GM06990 (cell line): ENCODE measurements at regions not wholly inside any gene's neighbourhood (a gene's known extent, or its start where the extent isn't known, plus 50 kb on each side); places are given as distances from the start of the nearest gene placed in this dataset.

Source experiments
- DNase-seq: peaks from one replicate; pipeline ENCODE4 v3.0.0-alpha.2; 2011; ENCODE audit not compliant: insufficient read length; ENCODE audit errors: extremely low read depth
- H3K27me3 ChIP-seq: replicated peaks from 2 replicates; pipeline ENCODE4 v1.6.0; 2011; ENCODE audit warnings: low read length; ENCODE audit not compliant: control insufficient read depth, insufficient read depth
- H3K36me3 ChIP-seq: 2 replicates; pipeline ENCODE4 v1.5.1; 2011; ENCODE audit warnings: low read length; ENCODE audit not compliant: control insufficient read depth, insufficient read depth
- H3K4me3 ChIP-seq: replicated peaks from 2 replicates; pipeline ENCODE4 v1.5.1; 2011; ENCODE audit warnings: low read depth, mild to moderate bottlenecking, control low read depth, low read length
- TF ChIP-seq, protein P1 (sequence below): IDR thresholded peaks from 2 replicates; pipeline ENCODE4 v1.5.1; 2011; ENCODE audit warnings: low read length, control low read depth, mild to moderate bottlenecking, inconsistent platforms; ENCODE audit not compliant: insufficient read depth, poor library complexity, severe bottlenecking

DNA sequence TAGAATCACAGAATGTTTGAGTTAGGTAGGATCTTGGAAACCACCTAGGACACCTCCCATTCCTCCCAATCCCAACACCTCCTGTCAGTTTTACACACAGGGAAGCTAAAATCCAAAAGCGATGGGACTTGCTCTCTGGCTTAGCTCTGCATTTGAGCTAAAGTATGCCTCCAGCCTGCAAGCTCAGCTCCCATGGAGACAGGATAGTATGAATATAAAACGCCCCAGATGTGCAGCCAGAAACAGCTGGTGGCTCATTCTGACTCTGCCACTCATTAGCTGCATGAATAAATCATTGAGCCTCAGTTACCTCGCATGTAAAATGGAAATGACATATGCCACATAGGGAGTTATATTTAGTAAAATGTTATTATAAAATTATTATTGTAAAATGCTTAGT, 336.0 kb downstream of the SUCLA2 start:
- no peaks in the 10 kb centered on the region for H3K36me3 ChIP-seq
- DNase-seq: no peak

DNA sequence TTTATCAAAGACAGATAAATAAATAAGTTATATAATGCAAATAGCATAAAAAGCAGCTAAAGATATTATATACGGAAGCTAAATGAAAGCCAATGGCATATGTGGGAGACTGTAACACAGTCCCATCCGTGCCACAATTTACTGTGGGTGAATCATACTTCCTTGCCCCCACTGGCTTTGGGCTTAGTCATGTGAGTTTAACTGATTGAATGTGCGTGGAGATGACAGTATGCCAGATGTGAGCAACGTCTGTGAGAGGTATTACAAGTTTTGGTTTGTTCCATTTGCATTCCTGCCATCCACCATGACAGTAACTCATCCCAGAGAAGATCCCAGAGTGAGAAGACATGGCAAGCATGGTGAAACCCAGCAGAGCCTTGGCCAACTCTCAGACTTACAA, 340.0 kb downstream of the SUCLA2 start:
- TF ChIP-seq, protein P1, sequence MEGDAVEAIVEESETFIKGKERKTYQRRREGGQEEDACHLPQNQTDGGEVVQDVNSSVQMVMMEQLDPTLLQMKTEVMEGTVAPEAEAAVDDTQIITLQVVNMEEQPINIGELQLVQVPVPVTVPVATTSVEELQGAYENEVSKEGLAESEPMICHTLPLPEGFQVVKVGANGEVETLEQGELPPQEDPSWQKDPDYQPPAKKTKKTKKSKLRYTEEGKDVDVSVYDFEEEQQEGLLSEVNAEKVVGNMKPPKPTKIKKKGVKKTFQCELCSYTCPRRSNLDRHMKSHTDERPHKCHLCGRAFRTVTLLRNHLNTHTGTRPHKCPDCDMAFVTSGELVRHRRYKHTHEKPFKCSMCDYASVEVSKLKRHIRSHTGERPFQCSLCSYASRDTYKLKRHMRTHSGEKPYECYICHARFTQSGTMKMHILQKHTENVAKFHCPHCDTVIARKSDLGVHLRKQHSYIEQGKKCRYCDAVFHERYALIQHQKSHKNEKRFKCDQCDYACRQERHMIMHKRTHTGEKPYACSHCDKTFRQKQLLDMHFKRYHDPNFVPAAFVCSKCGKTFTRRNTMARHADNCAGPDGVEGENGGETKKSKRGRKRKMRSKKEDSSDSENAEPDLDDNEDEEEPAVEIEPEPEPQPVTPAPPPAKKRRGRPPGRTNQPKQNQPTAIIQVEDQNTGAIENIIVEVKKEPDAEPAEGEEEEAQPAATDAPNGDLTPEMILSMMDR: no peak
- DNase-seq: no peak

More for the DNA sequence above, 336.0 kb downstream of the SUCLA2 start:
- H3K27me3 ChIP-seq: no peaks in the 10 kb centered on the region
- no peak overlapping the region for H3K4me3 ChIP-seq
- TF ChIP-seq, protein P1: no peak

DNA sequence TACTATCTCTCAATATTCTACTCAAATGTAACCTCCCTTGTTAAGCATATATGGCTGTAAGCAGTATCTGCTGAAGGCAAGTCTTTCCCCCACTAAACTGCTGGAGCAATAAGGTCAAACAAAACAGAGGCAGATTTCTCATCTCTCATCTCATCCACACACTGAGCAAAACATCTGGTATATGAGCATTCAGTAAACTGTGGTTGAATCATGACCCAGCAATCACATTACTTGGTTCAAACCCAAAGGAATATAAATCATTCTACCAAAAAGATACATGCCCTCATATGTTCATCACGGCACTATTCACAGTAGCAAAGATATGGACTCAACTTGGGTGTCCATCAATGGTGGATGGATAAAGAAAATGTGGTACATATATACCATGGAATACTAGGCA, 344.4 kb downstream of the SUCLA2 start:
- Histone ChIP-seq H3K4me3 (no peak overlapping the region), H3K27me3 (no peaks in the 10 kb centered on the region), H3K36me3 (no peaks in the 10 kb centered on the region)
- TF ChIP-seq, protein P1: no peak
- no peak for DNase-seq

More for the DNA sequence above, 340.0 kb downstream of the SUCLA2 start:
- H3K36me3 ChIP-seq: no peaks in the 10 kb centered on the region
- no peak overlapping the region for H3K4me3 ChIP-seq
- H3K27me3 ChIP-seq: no peaks in the 10 kb centered on the region

DNA sequence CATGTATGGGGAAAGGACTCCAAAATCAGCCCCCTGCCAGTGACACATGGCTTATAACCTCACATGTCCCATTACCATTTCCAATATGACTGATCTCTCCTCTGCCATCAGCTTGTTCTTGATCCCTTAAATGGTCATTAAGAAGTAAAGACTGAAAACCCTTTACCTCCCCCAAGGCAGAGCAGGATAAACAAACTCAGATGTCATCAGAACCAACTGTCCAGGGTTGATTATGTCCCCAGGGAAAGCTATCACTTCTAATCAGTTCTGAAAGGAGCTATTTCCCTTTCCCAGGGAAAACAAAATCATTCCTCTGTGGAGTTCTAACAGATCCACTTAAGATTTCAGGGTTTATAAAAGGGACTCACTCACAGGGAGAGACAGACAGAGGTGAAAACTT, 350.9 kb downstream of the SUCLA2 start:
- no peak overlapping the region for H3K4me3 ChIP-seq
- TF ChIP-seq, protein P1: no peak
- no peaks in the 10 kb centered on the region for H3K27me3 ChIP-seq
- H3K36me3 ChIP-seq: no peaks in the 10 kb centered on the region
- DNase-seq: no peak

DNA sequence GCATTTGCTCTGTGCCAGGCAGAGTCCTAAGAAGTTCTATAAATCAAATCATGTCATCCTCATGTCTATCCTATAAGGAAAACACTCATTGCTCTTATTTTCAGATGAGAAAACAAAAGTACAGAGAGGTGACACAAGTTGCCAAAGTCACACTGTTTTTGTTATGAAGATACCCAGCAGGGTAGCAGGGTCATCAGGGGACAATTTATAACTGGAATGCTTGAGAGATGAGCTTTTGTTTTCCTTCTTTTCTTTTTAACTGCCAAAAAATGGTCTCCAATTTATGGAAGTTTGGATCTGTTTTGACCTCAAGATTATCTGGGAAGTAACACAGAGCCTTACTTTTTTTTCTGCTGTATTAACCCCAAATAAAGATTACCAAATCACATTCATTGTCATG, 354.1 kb downstream of the SUCLA2 start:
- H3K36me3 ChIP-seq: no peaks in the 10 kb centered on the region
- TF ChIP-seq, protein P1: no peak

DNA sequence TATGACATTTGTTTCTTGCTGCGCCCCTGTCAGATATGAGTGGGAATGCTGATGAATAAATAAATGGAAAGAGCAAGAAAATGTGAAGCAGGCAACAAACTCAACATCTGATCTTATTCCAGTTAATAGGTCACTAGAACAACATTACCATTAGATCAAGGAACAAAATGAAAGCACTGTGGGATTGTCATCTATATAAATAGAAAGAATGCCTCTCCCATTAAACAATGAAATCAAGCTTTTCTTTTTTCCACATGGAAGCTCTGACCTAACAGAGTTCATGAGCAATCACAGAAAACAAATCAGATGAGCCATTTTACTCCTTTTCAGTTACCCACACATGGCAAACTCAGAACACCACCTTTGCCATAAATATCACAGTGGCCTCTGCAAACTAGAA, 354.8 kb downstream of the SUCLA2 start:
- H3K36me3 ChIP-seq: no peaks in the 10 kb centered on the region
- TF ChIP-seq, protein P1: no peak
- DNase-seq: no peak

More for the DNA sequence above, 354.1 kb downstream of the SUCLA2 start:
- DNase-seq: no peak
- Histone ChIP-seq H3K4me3 (no peak overlapping the region), H3K27me3 (no peaks in the 10 kb centered on the region)

More for the DNA sequence above, 354.8 kb downstream of the SUCLA2 start:
- no peak overlapping the region for H3K4me3 ChIP-seq
- no peaks in the 10 kb centered on the region for H3K27me3 ChIP-seq
